GM21825 (cell line): ENCODE measurements at regions not wholly inside any gene's neighbourhood (a gene's known extent, or its start where the extent isn't known, plus 50 kb on each side); places are given as distances from the start of the nearest gene placed in this dataset.
"Not testable (repeated sequence)": the region's sequence is repeated elsewhere in the genome, so short reads cannot be mapped to it uniquely, and the experiment has no call there.

Experiments
- ATAC-seq: cut with Tn5 transposase; IDR thresholded peaks from one replicate; pipeline ENCODE4 v1.9.1; 2021; ENCODE audit warnings: mild to moderate bottlenecking, moderate library complexity; ENCODE audit not compliant: unreplicated experiment

- peak; percentile 92 for ATAC-seq
Observed at GRCh38 chr1:224029286-224030025, 84.5 kb upstream of the FBXO28 start.

GRCh38 chr1:224028802-224029201, 85.1 kb upstream of the FBXO28 start:
- ATAC-seq: peak; percentile 13

- ATAC-seq: not testable (repeated sequence)
Observed at GRCh38 chr1:224023122-224023521, 90.8 kb upstream of the FBXO28 start.

GRCh38 chr1:224022249-224022970, 91.5 kb upstream of the FBXO28 start:
- ATAC-seq: not testable (repeated sequence)

GRCh38 chr1:224019866-224020265, 94.0 kb upstream of the FBXO28 start:
- ATAC-seq: not testable (repeated sequence)

GRCh38 chr1:224015782-224016181, 98.1 kb upstream of the FBXO28 start:
- ATAC-seq: not testable (repeated sequence)

GRCh38 chr1:224014330-224014649, 99.6 kb upstream of the FBXO28 start:
- no peak for ATAC-seq

GRCh38 chr1:224013626-224014329, 100.1 kb upstream of the FBXO28 start:
- not testable (repeated sequence) for ATAC-seq

GRCh38 chr1:224012807-224013434, 101.0 kb upstream of the FBXO28 start:
- ATAC-seq: not testable (repeated sequence)

- ATAC-seq: not testable (repeated sequence)
Observed at GRCh38 chr1:224012162-224012561, 101.7 kb upstream of the FBXO28 start.

- not testable (repeated sequence) for ATAC-seq
Observed at GRCh38 chr1:224011751-224012150, 102.2 kb upstream of the FBXO28 start.

- ATAC-seq: not testable (repeated sequence)
Observed at GRCh38 chr1:224011153-224011552, 102.8 kb upstream of the FBXO28 start.

- not testable (repeated sequence) for ATAC-seq
Observed at GRCh38 chr1:224005973-224006372, 107.9 kb upstream of the FBXO28 start.

- not testable (repeated sequence) for ATAC-seq
Observed at GRCh38 chr1:224004552-224005315, 109.2 kb upstream of the FBXO28 start.

GRCh38 chr1:224003896-224004295, 110.0 kb upstream of the FBXO28 start:
- not testable (repeated sequence) for ATAC-seq

- not testable (repeated sequence) for ATAC-seq
Observed at GRCh38 chr1:224001757-224002156, 112.2 kb upstream of the FBXO28 start.

GRCh38 chr1:223999761-224000160, 114.2 kb upstream of the FBXO28 start:
- not testable (repeated sequence) for ATAC-seq

GRCh38 chr1:223998676-223999455, 115.0 kb upstream of the FBXO28 start:
- not testable (repeated sequence) for ATAC-seq

- ATAC-seq: not testable (repeated sequence)
Observed at GRCh38 chr1:223996376-223996775, 117.5 kb upstream of the FBXO28 start.
